Thoracic aorta (tissue), 2 donors: ENCODE measurements at regions not wholly inside any gene's neighbourhood (a gene's known extent, or its start where the extent isn't known, plus 50 kb on each side); places are given as distances from the start of the nearest gene placed in this dataset.

Experiments used
- ATAC-seq: fragments of 150-250 bp; one replicate; pipeline ENCODE4 v1.8.0; 2017; ENCODE audit warnings: low read depth; ENCODE audit not compliant: insufficient number of reproducible peaks, low FRiP score
- DNase-seq: peaks from one replicate; pipeline ENCODE4 v3.0.0-alpha.2; 2020; ENCODE audit warnings: low spot score
- H3K27ac ChIP-seq, 2 donors: fragments of 200-600 bp; sonication (generic); 1 replicate in 1 of 2; 2 replicates in 1 of 2; pipeline ENCODE4 v1.5.1; 2016; ENCODE audit warnings: mild to moderate bottlenecking in 2 of 2, moderate library complexity in 2 of 2
- H3K27me3 ChIP-seq: fragments of 200-600 bp; sonication (generic); replicated peaks from 2 replicates; pipeline ENCODE4 v1.6.0; 2016; ENCODE audit warnings: mild to moderate bottlenecking; ENCODE audit not compliant: insufficient read depth
- H3K36me3 ChIP-seq: fragments of 200-600 bp; sonication (generic); one replicate; pipeline ENCODE4 v1.5.1; 2016
- H3K4me1 ChIP-seq, 2 donors: fragments of 200-600 bp; sonication (generic); 1 replicate in 1 of 2; 2 replicates in 1 of 2; pipeline versions ENCODE4 v1.5.1 to v1.6.0; 2016; ENCODE audit warnings: low read depth in 2 of 2, mild to moderate bottlenecking in 1 of 2; ENCODE audit not compliant: control insufficient read depth in 1 of 2
- H3K4me3 ChIP-seq: fragments of 200-600 bp; sonication (generic); 2 replicates; pipeline ENCODE4 v1.5.1; 2016; ENCODE audit warnings: mild to moderate bottlenecking
- H3K9me3 ChIP-seq: fragments of 200-600 bp; sonication (generic); 2 replicates; pipeline ENCODE4 v1.5.1; 2016
- TF ChIP-seq, protein P1 (sequence below): fragments of 200-600 bp; sonication (generic); IDR thresholded peaks from one replicate; pipeline ENCODE4 v1.5.1; 2019; ENCODE audit warnings: antibody characterized with exemption

GRCh38 chr11:70948398-70948797, 304.0 kb downstream of the SHANK2 start:
- DNase-seq (no peak), ATAC-seq (no peak)
- H3K9me3 ChIP-seq: no peaks in the 10 kb centered on the region
- H3K27ac ChIP-seq: no peak overlapping the region
- no peaks in the 10 kb centered on the region for H3K4me1 ChIP-seq
- no peaks in the 10 kb centered on the region for H3K36me3 ChIP-seq
- no peak overlapping the region for H3K4me3 ChIP-seq
- no peaks in the 10 kb centered on the region for H3K27me3 ChIP-seq
- TF ChIP-seq, protein P1, sequence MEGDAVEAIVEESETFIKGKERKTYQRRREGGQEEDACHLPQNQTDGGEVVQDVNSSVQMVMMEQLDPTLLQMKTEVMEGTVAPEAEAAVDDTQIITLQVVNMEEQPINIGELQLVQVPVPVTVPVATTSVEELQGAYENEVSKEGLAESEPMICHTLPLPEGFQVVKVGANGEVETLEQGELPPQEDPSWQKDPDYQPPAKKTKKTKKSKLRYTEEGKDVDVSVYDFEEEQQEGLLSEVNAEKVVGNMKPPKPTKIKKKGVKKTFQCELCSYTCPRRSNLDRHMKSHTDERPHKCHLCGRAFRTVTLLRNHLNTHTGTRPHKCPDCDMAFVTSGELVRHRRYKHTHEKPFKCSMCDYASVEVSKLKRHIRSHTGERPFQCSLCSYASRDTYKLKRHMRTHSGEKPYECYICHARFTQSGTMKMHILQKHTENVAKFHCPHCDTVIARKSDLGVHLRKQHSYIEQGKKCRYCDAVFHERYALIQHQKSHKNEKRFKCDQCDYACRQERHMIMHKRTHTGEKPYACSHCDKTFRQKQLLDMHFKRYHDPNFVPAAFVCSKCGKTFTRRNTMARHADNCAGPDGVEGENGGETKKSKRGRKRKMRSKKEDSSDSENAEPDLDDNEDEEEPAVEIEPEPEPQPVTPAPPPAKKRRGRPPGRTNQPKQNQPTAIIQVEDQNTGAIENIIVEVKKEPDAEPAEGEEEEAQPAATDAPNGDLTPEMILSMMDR: no peak

- Histone ChIP-seq H3K4me3 (no peak overlapping the region), H3K4me1 (no peaks in the 10 kb centered on the region), H3K36me3 (no peaks in the 10 kb centered on the region), H3K9me3 (no peaks in the 10 kb centered on the region), H3K27ac (no peak overlapping the region), H3K27me3 (no peaks in the 10 kb centered on the region)
- DNase-seq: no peak
- TF ChIP-seq, protein P1: no peak
- no peak for ATAC-seq
These were observed 303.4 kb downstream of the SHANK2 start for GRCh38 chr11:70948855-70949531.

DNA sequence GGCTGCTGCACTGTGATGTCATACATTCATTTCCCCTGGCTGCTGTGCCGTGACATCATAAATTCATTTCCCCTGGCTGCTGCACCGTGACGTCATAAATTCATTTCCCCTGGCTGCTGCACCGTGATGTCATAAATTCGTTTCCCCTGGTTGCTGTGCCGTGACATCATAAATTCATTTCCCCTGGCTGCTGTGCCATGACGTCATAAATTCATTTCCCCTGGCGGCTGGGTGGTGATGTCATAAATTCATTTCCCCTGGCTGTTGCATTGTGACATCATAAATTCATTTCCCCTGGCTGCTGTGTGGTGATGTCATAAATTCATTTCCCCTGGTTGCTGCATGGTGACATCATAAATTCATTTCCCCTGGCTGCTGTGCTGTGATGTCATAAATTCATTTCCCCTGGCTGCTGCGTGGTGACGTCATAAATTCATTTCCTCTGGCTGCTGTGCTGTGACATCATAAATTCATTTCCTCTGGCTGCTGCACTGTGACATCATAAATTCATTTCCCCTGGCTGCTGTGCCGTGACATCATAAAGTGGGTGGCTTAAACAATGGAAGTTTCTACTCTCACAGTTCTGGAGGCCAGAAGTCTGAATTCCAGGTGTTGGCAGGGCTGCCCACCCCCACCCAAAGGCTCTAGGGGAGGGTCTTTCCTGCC, 301.1 kb downstream of the SHANK2 start:
- no peaks in the 10 kb centered on the region for H3K9me3 ChIP-seq
- H3K27me3 ChIP-seq: no peaks in the 10 kb centered on the region
- DNase-seq: no peak
- H3K36me3 ChIP-seq: no peaks in the 10 kb centered on the region
- H3K27ac ChIP-seq: no peak overlapping the region
- TF ChIP-seq, protein P1: no peak
- H3K4me1 ChIP-seq: no peaks in the 10 kb centered on the region
- no peak for ATAC-seq
- H3K4me3 ChIP-seq: no peak overlapping the region

GRCh38 chr11:70952191-70952590, 300.2 kb downstream of the SHANK2 start:
- ATAC-seq (no peak), DNase-seq (no peak)
- Histone ChIP-seq H3K4me3 (no peak overlapping the region), H3K36me3 (no peaks in the 10 kb centered on the region), H3K9me3 (no peaks in the 10 kb centered on the region), H3K27ac (no peak overlapping the region), H3K27me3 (no peaks in the 10 kb centered on the region), H3K4me1 (no peaks in the 10 kb centered on the region)
- TF ChIP-seq, protein P1: no peak

DNA sequence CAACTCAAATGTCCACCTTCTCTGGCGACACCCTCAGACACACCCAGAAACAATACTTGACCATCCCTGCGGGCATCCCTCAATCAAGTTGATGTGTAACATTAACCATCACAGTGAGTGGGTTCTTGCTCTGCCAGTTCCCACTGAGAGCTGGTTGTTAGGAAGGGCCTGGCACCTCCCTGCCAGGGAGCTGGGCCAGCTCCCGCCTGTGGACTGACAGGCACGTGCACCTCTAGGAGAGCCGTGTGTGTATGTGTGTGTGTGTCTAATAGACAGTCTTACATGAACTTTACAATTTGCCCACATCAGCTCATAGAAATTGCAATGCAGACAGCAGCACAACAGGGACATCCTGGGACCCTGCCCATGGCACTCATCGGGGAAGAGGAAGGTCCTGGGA, 298.7 kb downstream of the SHANK2 start:
- no peaks in the 10 kb centered on the region for H3K4me1 ChIP-seq
- no peaks in the 10 kb centered on the region for H3K9me3 ChIP-seq
- no peak overlapping the region for H3K27ac ChIP-seq
- DNase-seq: no peak
- no peak overlapping the region for H3K4me3 ChIP-seq
- ATAC-seq: no peak
- H3K36me3 ChIP-seq: no peaks in the 10 kb centered on the region
- TF ChIP-seq, protein P1: no peak
- H3K27me3 ChIP-seq: no peaks in the 10 kb centered on the region
